ENCODE measurements at regions not wholly inside any gene's neighbourhood (a gene's known extent, or its start where the extent isn't known, plus 50 kb on each side); places are given as distances from the start of the nearest gene placed in this dataset.

DNA sequence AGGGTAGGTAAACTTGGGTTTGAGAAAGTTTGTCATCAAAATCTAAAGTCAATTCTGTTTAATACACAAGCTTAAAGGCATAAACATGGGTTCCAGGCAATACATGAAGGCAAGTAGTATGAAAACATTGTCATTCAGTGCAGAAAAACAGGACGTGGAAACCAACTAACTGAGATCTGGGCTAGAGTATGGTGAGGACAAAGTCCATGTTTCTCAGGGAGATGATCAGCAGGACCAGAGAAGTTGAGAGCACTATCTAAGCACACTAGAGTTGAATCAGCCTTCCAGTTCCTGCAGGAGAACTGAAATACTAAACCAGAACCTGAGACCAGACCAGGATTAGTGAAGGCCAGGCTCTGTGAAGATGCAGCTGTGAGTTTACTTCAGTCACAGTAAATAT, 302.8 kb upstream of the CRIM1 start (continued):
- no peak for TF ChIP-seq CBX5 (IDR thresholded peaks at IDR 0.05; ENCODE audit: low read depth, low read length)
- no peak for TF ChIP-seq SIRT6 (IDR thresholded peaks at IDR 0.05; ENCODE audit: low read length)
- no peak for TF ChIP-seq SP1 (IDR thresholded peaks at IDR 0.05; ENCODE audit: low read depth, low read length)
- no peak for TF ChIP-seq POLR2A (IDR thresholded peaks at IDR 0.05; ENCODE audit: control extremely low read depth in 1 of 2, low read depth in 2 of 2, low read length in 2 of 2)
- TF ChIP-seq KDM1A (IDR thresholded peaks at IDR 0.05; ENCODE audit: borderline replicate concordance, low read length), result no peak

Measured in H1 (cell line).